GM20000 (cell line): ENCODE measurements at regions not wholly inside any gene's neighbourhood (a gene's known extent, or its start where the extent isn't known, plus 50 kb on each side); places are given as distances from the start of the nearest gene placed in this dataset.

Experiments used
- DNase-seq: peaks from one replicate; pipeline ENCODE4 v3.0.0; 2012; ENCODE audit warnings: low spot score
- TF ChIP-seq, protein P1 (sequence below): IDR thresholded peaks from 2 replicates; pipeline ENCODE4 v1.5.1; 2012; ENCODE audit warnings: mild to moderate bottlenecking, control low read depth; ENCODE audit errors: extremely low read depth, missing control alignments

DNA sequence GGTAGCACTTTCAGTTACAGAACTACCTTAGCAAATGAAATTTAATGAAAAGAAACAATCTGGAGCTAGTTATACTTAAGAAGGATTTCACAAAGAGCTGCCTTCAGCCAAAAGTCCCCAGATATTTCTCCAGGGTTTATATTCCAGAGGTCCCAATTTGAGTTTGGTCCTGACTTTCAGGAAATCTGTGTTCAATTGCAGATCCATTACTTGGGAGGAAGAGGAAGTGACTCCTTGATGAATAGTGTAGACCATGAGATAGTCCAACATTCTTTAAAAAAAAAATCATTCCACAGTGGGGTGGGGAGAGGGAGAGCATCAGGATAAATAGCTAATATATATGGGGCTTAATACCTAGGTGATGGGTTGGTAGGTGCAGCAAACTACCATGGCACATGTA lies 117.6 kb upstream of the ARHGAP20 start:
- TF ChIP-seq, protein P1, sequence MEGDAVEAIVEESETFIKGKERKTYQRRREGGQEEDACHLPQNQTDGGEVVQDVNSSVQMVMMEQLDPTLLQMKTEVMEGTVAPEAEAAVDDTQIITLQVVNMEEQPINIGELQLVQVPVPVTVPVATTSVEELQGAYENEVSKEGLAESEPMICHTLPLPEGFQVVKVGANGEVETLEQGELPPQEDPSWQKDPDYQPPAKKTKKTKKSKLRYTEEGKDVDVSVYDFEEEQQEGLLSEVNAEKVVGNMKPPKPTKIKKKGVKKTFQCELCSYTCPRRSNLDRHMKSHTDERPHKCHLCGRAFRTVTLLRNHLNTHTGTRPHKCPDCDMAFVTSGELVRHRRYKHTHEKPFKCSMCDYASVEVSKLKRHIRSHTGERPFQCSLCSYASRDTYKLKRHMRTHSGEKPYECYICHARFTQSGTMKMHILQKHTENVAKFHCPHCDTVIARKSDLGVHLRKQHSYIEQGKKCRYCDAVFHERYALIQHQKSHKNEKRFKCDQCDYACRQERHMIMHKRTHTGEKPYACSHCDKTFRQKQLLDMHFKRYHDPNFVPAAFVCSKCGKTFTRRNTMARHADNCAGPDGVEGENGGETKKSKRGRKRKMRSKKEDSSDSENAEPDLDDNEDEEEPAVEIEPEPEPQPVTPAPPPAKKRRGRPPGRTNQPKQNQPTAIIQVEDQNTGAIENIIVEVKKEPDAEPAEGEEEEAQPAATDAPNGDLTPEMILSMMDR: no peak
- no peak for DNase-seq

DNA sequence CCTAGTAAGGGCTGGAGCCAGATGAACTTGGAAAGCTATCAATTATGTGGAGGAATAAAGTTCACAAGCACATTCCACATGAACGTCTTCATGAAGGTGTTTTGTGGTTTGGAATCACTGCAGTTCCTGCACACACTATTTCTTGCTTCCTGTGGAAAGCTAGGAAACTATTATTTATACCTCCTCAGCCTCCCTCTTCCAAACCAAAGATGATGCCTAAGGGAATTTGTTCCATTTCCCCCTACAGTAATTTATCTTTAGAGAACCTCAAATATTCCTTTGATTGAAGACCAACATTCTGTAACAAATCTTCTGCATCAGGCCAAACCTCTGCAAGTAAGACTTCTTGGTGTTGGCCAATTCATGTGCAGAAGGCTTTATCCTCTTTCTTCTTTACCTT lies 115.8 kb upstream of the ARHGAP20 start:
- DNase-seq: no peak
- TF ChIP-seq, protein P1: no peak

DNA sequence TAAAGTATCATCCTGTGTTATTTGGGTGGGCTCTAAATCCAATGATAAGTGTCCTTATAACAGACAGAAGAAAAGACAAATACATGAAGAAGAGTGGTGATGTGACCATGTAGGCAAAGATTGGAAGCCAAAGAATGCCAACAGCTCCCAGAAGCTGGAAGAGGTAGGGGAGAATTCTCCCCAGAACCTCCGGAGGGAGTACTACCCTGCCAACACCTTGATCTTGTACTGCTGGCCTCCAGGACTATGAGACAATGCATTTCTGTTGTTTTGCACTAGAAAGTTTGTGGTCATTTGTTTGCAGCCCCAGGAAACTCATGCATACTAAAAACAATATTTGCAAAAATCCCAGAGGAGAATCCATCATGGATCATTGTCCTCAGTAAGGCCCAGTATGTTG lies 115.0 kb upstream of the ARHGAP20 start:
- no peak for DNase-seq
- TF ChIP-seq, protein P1: no peak

DNA sequence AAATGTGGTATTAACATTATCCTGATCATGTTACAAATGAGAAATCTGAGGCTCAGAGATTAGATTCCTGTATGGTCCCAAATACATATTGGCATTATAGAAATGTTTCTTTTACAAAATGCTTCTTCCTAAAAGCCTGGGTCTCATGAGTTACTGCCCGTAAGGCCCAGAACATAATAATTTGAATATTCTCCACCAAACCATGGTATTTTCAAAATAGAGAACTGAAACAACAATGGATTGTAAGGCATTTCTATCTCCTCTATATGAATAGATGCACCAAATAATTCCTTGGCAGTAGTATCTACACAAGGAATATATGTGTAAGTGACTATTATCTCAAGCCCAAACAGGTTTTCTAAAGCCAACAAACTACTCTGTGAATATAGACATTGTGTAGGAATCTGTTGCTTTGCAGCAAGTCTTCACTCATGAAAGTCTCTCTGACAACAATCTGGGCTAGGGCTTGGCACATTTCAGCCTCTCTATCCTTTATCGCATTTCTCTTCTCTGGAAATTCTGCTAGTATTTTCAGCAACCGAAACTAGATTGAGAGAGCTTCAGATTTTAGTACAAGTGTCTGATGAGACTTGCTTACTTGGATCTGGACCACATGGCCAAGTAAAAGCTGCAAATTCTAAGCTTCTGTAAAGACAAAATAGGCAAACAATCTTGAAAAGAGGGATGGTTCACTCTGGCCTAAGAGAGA lies 112.8 kb upstream of the ARHGAP20 start:
- TF ChIP-seq, protein P1: no peak
- DNase-seq: no peak

DNA sequence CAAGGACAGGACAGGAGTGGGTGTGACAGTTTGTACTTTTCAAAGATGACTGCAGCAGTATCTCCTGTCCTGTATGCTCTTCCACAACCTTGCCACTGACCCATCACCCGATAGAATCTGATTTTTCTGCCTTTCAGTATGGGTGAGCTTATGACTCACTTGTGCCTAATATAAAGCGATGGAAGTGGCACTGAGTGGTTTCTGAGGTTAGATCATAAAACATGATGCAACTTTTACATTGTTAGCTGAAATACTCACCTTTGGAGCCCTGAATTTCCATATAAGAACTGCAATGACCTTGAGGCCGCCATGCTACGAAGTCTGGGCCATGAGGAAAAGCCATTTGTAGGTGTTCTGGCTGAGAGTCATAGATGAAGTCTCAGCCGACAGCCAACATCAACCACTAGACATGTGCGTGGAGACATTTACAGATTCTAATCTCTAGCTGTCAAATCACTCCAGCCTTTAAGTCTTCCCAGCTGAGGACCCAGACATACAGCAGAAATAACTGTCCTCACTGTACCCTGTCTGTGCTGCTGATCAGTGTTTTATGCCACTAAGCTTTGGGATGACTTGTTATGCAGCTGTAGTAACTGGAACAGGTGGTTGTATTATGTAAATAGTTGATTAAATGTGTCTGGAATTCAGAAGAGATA lies 105.9 kb upstream of the ARHGAP20 start:
- TF ChIP-seq, protein P1: no peak
- DNase-seq: no peak

DNA sequence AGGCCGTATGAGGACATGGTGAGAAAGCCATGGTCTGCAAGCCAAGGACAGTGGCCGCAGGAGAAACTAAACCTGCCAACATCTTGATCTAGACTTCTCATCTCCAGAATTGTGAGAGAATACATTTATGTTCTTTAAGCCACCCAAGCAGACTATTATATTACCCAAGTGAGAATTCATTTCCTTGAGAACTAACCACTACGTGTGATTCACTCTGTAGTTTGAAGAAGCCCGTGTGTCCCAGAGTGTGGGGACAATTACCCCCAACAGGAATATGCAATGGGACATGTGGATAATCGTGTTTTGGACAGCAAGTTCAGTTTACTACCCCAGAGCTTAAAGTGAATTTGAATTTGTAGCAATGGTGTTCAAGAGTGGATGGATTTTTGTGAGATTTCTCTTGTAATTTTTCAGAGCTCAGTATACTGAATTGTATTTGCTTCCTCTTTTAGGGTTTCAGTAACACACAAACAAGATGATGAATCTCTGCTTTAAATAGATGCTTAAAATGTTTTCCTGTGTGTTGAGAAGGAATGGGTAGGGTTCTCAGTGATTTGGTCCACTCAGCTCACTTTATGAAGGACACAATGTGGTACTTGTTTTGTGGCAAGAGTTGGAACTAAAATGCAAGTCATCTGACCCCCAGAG lies 100.0 kb upstream of the ARHGAP20 start:
- DNase-seq: no peak
- TF ChIP-seq, protein P1: no peak
